ENCODE measurements at regions not wholly inside any gene's neighbourhood (a gene's known extent, or its start where the extent isn't known, plus 50 kb on each side); places are given as distances from the start of the nearest gene placed in this dataset.
A peak's percentile ranks its signal among the peaks of the same experiment; 100 is the strongest.

DNA sequence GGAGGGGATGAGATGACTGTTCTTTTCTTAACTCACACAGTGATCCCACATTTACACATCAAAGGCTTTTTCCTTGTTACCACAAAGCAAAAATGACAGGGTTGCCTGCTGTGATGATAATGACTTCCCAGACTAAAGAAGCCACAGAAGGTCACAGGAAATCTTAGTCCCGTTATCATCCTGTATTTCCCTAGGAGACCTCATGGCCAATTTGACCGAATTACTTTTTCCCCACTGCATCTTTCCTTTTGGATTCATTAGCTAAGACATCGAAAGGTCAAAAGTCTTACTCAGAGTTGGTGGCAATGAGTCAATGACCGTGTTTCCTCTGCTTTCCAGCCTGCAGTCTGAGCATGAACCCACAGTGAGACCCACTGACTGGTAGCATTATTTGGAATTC is 130.1 kb upstream of the INHBA start:
- ATAC-seq: no peak
- DNase-seq: no peak

DNA sequence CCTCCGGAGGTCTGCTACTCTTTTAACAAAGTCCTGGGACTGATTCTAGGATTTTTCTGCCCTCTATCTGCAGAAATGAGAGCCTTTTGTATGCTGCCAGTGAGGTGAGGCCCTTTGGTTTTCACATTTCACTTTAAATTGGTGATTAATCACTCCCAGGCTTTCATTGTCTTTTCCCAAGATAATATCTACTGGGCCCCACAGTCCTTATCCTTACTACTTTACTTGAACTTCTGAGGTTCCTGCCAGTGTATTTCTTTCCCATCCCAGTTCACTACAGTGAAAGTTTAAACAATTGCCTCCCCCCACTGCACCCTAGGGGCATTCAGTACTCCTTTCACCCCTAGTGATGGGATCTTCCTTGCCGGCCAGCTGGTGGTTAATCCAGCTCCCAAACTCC is 127.4 kb upstream of the INHBA start:
- ATAC-seq: no peak
- no peak for DNase-seq

DNA sequence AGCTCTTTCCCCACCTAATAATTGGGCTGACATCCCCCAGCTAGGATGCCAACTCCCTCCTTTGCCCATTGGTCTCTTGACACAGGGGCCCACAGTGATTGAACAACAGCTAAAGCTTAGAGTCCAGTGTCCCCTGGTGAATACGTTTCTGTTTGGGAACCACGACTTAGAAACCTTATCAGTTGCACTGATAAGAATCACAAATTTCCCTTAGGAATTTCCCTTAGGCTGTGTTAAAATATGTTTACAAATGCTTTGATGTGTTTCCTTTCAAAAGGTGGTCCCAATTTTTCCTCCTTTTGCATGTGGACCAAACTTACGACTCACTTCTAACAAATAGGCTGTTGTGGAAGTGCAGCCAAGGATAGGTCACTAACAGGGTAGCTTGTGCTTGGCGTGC is 126.0 kb upstream of the INHBA start:
- ATAC-seq (no peak), DNase-seq (no peak)

DNA sequence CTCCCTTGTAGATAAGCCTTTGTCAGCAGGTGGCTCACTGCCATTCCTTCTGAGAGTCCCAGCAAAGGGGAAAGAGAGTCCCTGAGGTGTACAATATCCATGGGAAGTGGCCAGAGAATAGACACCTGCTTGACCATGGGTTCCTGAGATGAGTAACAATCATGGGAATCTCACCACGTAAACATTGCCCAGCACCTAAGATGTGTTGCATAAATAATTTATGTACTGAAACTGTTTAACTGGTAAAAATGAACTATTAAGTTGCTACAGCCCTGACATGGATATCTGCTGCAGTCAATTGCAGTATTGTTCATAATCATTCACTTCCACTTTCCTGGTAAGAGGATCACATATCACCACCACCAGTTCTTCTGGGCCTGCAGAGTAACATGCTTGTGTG is 123.8 kb upstream of the INHBA start:
- no peak for ATAC-seq
- no peak for DNase-seq

DNA sequence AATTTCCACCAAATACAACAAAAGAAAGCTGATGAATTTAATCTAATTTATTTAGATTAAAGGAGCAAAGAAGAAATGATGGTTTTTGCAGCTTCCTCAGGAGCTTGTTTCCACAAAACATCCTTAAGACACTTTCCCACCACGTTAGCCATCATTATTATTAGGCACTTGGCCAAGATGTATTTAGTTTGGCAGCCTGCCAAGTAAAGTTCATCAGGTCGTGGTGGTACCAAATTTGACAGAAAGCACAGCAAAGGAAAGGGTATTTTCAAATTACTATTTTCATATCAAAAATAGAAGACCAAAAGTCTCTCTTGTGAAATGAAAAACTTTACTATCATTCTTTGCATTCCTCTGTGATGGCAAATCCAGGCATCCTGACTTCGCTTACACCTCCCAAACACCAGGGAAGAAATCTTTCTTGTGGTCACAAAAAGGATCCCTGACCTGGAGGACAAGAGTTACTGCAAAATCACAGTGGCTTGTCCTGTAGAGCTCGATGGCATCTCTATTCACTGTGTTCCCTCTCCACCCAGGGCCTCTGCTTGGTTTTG is 123.1 kb upstream of the INHBA start:
- DNase-seq (no peak), ATAC-seq (no peak)

DNA sequence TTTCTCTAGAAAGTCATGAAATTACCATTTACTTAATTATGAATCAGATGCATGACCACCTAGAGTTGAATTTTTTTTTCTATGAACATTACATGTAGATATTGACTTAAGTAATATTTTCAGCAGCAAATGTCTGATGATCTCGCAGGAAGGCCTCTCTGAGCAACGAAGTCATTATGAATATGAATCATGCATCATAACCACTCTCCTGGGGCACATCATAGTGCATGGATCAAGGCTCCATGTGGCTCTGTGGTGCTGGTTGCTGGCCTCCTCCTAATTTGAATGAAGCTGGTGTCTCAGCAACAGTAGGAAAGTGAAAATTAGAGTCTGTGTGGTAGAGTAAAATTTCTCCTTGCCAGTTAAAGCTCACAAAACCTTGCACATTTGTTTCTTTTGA is 121.4 kb upstream of the INHBA start:
- peak; percentile 16 for DNase-seq
- ATAC-seq: peak; percentile 79

DNA sequence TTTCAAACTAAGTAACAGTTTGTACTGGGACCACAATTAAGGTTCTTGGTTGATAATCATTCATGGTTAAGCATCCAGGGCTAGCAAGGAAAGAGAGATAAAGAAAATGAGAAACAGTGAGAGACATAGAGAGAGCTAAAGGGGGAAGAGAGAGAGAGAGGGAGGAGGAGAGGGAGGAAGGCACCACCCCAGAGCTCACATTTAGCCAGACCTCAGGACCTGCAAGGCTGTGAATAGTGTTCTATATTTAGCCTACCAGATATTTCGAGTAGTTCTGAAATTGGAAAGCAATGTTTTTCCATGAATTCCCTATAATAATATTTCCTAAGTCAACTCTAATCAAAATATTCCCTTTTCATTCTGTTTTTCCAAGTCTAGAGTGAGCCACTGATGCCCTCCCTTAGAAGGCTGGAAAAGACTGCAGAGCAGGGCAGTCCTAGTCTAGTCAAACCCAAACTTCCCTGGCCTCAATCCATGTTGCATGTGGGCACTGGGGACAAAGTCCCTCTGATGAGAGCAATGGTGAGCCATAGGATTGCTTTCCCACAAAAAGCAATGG is 119.4 kb upstream of the INHBA start:
- ATAC-seq: no peak

DNA sequence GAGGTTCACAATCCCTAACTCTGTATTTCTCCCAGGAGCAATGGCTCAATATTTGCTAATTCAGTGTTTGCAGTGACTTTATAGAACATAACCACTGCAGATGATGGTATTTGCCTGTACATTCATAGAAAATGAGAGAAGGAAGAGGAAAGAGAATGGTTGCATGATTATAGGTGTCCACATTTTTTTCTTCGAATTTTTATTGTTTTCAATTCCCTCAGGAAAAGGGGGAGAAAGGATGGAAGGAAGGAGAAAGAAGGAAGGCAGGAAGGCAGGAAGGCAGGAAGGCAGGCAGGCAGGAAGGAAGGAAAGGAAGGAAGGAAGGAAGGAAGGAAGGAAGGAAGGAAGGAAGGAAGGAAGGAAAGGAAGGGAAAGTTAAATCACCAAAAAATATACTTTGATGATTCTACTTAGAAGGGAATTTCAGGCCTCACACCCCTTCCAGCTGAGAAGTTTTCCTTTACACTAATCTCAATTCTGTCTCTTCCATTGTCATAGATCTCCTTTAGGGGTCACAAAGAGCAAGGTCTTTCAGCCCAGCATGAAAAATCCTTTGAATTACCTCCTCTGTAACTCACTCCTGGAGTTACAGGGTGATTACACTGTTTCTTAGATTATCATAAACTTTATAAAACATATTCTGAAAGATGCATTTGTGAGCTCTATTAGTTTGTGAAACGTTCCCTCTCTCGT is 118.8 kb upstream of the INHBA start:
- DNase-seq (no peak), ATAC-seq (no peak)

More for the DNA sequence above, 119.4 kb upstream of the INHBA start:
- DNase-seq: no peak

DNA sequence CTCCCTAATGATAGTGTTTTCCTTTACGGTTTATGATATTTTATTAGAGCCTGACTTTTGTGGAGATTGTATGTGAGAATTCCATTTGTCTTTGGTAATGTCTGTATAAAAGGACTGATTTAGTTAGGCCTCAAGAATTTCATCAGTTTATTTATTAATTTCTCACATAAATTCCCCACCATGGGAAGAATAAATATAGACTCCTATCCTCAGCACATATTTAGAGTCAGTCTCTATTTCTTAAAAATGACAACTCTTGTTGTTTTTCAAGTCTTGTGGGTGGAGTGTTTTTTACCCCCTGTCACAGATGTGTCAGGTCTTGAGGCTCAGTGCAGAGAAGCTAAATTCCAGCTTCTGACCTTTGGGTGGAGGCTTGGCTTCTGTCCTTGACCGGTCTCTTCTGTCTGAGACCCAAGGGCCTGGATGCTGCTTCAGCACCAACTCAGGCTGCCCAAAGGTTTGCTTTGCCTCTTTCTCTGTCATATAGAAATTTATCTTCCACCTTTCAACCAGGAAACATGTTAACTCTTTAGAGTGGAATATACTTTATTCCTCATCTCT is 117.3 kb upstream of the INHBA start:
- ATAC-seq (no peak), DNase-seq (no peak)

DNA sequence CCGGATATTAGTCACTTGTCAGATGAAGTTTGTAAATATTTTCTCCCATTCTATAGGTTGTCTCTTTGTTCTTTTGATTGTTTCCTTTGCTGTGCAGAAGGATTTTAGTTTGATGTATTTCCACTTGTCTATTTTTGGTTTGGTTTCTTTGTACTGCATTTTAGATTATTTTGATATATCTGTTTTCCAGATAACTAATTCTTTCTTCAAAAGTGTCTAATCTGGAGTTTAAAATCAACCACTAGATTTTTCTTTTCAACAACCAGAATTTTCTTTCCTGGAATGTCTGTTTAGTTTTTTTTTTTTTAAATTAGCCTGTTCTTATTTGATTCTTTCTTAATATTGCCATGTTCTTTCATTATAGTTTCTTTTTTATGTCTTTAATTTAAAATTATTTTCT is 116.8 kb upstream of the INHBA start:
- no peak for ATAC-seq

DNA sequence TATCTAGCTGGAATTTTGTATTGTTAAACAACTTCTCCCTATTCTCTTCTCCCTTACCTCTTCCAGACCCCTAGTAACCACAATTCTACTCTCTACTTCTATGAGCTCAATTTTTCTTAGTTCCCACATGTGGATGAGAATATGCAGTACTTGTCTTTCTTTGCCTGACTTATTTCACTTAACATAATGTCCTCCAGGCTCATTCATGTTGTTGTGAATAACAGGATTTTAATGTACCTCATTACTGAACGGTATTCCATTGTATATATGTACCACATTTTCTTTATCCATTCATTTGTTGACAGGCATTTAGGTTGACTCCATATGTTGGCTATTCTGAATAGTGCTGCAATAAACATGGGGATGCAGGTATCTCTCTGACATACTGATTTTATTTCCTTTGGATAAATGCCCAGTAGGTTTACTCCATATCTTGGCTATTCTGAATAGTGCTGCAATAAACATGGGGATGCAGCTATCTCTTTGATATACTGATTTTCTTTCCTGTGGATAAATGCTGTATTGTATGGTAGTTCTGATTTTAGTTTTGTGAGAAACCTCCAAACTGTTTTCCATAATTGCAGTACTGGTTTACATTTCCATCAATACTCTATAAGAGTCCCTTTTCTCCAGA is 116.0 kb upstream of the INHBA start:
- ATAC-seq (no peak), DNase-seq (no peak)

More for the DNA sequence above, 116.8 kb upstream of the INHBA start:
- DNase-seq: no peak

DNA sequence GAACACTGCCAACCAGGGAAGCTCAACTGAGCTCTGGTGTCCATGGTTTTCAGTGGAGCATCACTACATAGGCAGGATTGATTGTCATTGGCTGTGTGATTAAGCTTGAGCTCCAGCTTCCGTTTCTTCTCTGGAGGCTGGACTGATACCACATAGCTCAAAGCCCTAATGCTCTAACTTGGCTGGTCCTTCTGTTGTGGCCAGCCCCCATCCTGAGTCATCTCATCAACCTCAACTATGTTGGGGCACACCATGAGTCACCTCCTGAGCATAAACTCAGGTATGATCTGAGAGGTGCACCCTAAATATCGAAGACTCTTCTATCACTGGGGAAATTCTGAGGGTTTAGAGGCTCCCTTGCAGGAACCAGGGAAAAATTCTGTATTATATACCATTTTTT is 114.5 kb upstream of the INHBA start:
- peak; percentile 9 for DNase-seq

DNA sequence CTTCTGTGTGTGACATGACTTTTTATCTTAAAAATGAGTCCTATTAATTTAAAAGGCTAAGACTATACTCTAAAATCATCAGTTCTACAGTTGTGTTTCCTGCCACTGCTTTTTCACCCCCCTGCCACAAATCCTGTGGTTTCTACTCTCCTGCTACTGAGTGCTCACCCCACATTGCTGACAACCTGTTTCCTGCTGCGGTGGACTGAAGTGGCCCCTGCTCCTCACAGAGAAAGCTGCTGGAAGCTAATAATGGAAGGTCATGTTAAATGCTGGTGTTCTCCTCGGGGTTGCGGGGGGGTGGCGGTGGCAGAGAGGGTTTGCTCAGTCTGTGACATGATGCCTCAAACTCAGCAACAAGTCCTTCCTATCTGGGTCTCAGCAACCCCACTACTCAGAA is 113.2 kb upstream of the INHBA start:
- peak; percentile 4 for ATAC-seq

More for the DNA sequence above, 114.5 kb upstream of the INHBA start:
- peak; percentile 80 for ATAC-seq

DNA sequence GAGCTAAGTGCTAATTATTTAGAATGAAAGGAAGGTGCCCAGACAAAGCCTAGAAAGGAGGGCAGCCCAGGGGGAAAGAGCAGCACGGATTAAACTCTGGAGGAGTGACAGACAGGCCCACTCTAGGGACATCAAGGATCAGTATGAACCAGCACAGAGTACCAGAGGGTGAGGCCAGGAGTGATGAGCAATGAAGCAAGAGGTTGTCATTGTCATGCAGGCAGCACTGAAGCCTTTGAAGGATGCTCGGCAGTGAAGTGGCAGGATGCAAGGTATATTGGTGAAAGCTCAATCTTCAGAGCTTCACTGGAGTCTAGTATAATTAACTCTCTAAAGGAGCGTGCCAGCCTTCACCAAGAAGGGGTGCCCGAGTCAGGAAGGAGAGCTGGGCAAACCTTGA is 112.0 kb upstream of the INHBA start:
- ATAC-seq (no peak), DNase-seq (no peak)

More for the DNA sequence above, 113.2 kb upstream of the INHBA start:
- peak; percentile 27 for DNase-seq

DNA sequence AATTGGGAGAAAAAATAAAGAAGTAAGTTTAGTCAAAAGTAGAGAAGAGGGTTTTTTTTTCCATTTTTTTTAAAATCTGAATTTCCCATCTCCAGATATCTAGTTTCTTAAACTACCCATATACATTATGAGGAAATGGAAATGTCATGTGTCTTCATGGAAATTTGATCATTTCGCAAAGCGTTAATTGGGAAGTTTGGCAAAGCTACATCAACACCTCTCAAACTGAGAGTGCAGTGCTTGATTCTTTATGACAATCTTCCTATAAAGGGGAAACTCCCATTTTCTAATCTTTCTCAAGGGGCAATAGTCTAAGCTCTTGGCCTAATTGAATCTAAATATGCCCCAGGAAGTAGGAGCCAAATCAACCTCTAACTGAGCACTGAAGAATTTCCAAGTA is 110.4 kb upstream of the INHBA start:
- DNase-seq: no peak
- no peak for ATAC-seq

DNA sequence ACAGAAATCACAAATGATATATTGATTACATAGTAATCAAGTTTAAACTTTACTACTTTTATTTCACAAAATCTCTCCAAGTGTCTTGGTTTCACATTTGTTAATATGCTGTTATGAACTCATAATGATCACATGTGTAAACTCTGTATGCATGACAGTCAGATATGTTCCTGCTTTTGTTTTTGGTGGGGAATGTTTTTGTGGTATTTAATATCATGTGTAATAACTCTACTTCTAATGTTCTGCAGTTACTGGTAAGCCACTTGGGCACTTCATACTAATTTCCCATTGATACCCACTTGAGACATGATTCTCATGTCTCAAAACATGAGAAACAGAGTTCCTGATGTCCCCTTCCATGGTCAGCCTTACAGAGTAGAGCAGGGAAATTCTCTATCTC is 109.1 kb upstream of the INHBA start:
- ATAC-seq: no peak
- no peak for DNase-seq

DNA sequence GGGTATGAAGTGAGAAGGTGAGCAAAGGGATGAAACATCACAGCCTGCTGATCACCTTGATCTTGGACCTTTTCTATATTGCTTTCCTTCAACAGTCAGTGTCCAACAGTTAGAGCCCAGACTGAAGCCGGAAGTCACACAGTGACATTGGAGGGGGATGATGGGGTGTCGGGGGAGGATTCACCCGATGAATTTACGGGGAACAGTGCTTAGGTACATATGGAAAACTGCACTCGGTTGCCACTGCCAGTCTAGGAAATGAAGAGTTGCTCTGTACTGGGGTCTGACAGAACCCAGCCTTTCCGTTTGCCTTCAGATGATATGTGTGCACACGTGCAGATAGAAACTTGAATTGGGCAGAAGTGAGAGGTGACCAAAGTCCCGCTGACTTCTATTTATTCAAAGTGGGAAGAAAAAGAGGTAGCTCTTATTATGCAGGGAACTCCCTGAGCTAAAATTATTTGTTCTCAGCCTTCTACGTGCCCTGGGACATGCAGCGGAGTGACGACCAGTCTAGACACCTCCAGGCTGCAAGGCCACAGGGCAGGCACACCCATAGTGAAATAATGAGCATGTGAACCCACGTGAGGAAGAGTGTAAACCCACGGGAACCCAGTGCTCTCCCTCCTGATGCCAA is 107.2 kb upstream of the INHBA start:
- no peak for DNase-seq
- ATAC-seq: no peak

DNA sequence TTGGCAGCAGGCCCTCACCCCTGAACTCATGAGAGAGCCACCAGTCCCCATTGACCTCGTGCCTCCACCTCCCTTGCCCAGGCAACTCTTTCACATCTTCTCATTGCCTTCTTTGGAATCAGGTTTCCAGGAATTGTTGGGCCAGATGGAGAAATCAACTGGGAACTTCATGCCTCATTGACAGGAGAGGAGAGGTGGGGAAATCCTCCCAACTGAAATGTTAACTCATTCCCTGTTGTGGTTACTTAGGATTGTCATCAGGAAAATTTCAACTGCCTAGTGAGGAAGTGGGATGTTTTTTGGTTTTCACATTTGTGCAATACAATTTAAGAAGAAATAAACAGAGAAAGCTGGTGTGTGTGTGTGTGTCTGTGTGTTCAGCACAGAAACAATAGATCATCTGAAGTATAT is 106.6 kb upstream of the INHBA start:
- no peak for ATAC-seq
- no peak for DNase-seq

DNA sequence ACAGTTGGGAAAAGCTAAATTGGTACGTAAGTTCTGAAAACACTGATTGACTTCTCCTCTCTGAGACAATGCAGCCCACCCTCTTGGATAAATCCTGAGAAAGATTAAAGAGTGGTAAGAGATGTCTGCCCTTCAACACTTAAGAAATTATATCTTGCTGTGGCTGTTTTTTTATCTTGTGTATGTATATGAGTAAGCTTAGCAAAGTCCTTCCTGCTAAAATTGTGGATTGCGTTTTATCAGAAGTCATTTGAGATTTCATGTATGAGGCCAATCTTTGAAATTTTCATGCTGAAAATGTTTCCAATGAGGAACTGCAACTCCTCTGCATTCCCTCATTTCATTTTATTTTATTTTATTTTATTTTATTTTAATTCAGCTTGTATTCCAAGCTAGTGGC is 106.2 kb upstream of the INHBA start:
- DNase-seq (no peak), ATAC-seq (no peak)

DNA sequence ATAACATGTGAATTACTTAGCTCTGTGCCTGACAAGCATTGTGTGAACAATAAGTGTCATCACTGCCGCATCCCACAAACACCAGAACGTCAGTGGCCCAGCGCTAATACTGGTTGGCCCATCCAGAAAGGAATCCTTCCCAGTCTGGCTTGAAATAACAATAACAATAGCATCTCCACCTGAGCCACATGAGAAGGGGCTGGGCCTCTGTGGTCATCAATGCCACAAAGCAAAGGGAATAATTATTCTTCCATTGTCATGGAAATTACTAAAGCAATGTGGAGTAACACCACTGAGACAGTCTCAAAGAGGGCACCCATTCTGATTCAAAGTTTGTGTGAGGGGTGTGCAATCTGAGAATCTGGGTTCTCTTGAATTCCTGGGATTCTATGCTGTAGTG is 105.7 kb upstream of the INHBA start:
- ATAC-seq (no peak), DNase-seq (no peak)

DNA sequence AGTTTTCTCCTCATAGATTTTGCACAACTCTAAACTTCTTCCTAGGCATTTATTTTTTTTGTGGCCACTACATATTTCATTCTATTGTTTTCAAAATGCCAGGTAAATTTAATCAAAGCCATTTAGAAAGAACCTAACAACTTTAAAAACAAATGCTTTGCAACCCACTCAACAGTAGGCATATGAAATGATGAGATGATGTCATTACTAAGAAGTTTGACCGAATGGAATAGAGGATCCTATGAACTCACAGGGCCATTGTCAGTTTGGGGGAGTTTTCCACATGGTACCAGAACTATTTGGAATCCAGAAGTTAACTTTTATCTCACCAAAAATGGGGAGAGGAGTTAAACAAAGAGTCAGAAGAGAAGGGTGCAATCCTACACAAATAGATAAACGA is 100.7 kb upstream of the INHBA start:
- ATAC-seq (no peak), DNase-seq (no peak)

DNA sequence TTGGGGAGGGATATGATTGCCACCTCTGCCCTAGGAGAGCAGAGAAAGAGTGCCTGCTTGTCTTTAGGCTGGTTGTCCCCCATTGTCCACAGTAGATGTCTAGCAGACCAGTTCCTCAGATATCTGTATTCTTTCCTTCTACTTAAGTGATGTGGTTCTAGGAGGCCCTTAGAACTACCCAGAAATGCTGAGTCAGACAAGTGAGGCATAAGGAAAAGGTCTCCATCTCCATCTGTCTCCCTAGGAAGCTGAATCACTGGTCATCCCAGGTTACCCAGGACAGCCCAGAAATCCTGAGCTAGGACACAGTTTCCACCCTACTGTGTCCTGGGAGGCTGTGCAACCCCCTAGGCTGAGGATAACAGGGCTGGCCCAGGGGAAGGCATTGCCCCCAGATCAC is 93.4 kb upstream of the INHBA start:
- no peak for DNase-seq
- ATAC-seq: no peak
